ENCODE measurements at regions not wholly inside any gene's neighbourhood (a gene's known extent, or its start where the extent isn't known, plus 50 kb on each side); places are given as distances from the start of the nearest gene placed in this dataset.

- Histone ChIP-seq H3K9me2 (replicated peaks; ENCODE audit: insufficient read depth, low read length) (no peaks in the 10 kb centered on the region), H3F3A (ENCODE audit: insufficient read depth, low read length) (no peaks in the 10 kb centered on the region), H3K36me3 (replicated peaks; ENCODE audit: insufficient read depth, low read length) (no peaks in the 10 kb centered on the region), H3K4me2 (ENCODE audit: low read depth, low read length) (no peak overlapping the region), H3K79me2 (ENCODE audit: low read length) (no peaks in the 10 kb centered on the region), H3K27me3 (replicated peaks; ENCODE audit: insufficient read depth, low read length) (no peaks in the 10 kb centered on the region), H3K9ac (ENCODE audit: low read length) (no peak overlapping the region), H3K4me3 (ENCODE audit: low read length) (no peak overlapping the region), H3K27ac (ENCODE audit: low read length) (no peak overlapping the region), H3K4me1 (ENCODE audit: low read length) (no peaks in the 10 kb centered on the region), H2AFZ (ENCODE audit: low read length) (no peak overlapping the region), H4K20me1 (ENCODE audit: insufficient read depth, low read length) (no peaks in the 10 kb centered on the region), H3K9me3 (replicated peaks; ENCODE audit: insufficient read depth, low read length) (no peaks in the 10 kb centered on the region)
- no peak for TF ChIP-seq CTCF (IDR thresholded peaks at IDR 0.05; ENCODE audit: low read length)
- TF ChIP-seq EZH2 (optimal IDR thresholded peaks at IDR 0.05; ENCODE audit: low read depth, low read length) = no peak
- no peak for TF ChIP-seq EZH2phosphoT487 (IDR thresholded peaks at IDR 0.05; ENCODE audit: low read length)
- no peak for DNase-seq
Measured at GRCh38 chr14:86796221-86797074, 1196.5 kb downstream of the GALC start.

GRCh38 chr14:86794689-86795088 lies 1198.3 kb downstream of the GALC start:
- Histone ChIP-seq H2AFZ (ENCODE audit: low read length) (no peak overlapping the region), H3K27ac (ENCODE audit: low read length) (no peak overlapping the region), H3F3A (ENCODE audit: insufficient read depth, low read length) (no peaks in the 10 kb centered on the region), H3K4me2 (ENCODE audit: low read depth, low read length) (no peak overlapping the region), H3K4me1 (ENCODE audit: low read length) (no peaks in the 10 kb centered on the region), H3K4me3 (ENCODE audit: low read length) (no peak overlapping the region), H4K20me1 (ENCODE audit: insufficient read depth, low read length) (no peaks in the 10 kb centered on the region), H3K9me2 (replicated peaks; ENCODE audit: insufficient read depth, low read length) (no peaks in the 10 kb centered on the region), H3K27me3 (replicated peaks; ENCODE audit: insufficient read depth, low read length) (no peaks in the 10 kb centered on the region), H3K79me2 (ENCODE audit: low read length) (no peaks in the 10 kb centered on the region), H3K9ac (ENCODE audit: low read length) (no peak overlapping the region), H3K36me3 (replicated peaks; ENCODE audit: insufficient read depth, low read length) (no peaks in the 10 kb centered on the region), H3K9me3 (replicated peaks; ENCODE audit: insufficient read depth, low read length) (no peaks in the 10 kb centered on the region)
- TF ChIP-seq CTCF (IDR thresholded peaks at IDR 0.05; ENCODE audit: low read length) = no peak
- no peak for TF ChIP-seq EZH2 (optimal IDR thresholded peaks at IDR 0.05; ENCODE audit: low read depth, low read length)
- no peak for TF ChIP-seq EZH2phosphoT487 (IDR thresholded peaks at IDR 0.05; ENCODE audit: low read length)
- no peak for DNase-seq

DNA sequence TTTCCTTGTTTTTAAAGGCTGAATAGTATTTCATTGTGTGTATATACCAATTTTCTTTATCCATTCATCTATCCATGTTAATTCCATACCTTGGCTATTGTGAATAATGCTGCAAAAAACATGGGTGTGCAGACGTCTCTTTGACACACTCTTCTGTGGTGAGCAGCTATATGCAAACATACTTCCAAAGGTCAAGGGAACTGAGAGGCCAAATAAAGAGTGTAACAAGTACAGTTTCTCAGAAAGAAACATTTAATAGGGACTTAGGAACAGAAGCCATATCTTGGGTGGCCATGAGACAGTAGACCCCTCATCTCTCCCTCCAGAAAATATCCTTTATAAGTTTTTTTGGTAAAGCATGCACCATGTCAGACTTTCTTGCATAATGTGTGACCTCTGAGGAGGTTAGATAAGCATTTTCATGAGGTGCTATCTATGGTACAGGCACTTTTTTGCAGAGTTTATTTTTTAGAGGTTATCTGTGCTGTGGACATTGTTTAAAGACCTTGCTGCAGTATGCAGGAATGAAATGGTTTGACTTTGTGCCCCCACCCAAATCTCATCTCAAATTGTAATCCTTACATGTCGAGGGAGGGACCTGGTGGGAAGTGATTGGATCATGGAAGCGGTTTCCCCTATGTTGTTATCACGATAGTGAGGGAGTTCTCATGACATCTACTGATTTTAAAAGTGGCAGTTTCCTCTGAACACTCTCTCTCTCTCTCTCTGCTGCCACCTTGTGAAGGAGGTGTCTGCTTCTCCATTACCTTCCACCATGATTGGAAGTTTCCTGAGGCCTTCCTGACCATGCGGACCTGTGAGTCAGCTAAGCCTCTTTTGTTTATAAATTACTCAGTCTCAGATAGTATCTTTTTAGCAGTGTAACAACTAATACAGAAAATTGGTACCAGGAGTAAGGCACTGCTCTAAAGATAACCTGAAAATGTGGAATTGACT lies 1202.3 kb downstream of the GALC start:
- no peak overlapping the region for H2AFZ ChIP-seq (ENCODE audit: low read length)
- H3K9me3 ChIP-seq (replicated peaks; ENCODE audit: insufficient read depth, low read length) = no peaks in the 10 kb centered on the region
- no peak overlapping the region for H3K4me3 ChIP-seq (ENCODE audit: low read length)
- no peaks in the 10 kb centered on the region for H3K36me3 ChIP-seq (replicated peaks; ENCODE audit: insufficient read depth, low read length)
- H3K4me1 ChIP-seq (ENCODE audit: low read length) = no peaks in the 10 kb centered on the region
- no peaks in the 10 kb centered on the region for H3K9me2 ChIP-seq (replicated peaks; ENCODE audit: insufficient read depth, low read length)
- no peak overlapping the region for H3K27ac ChIP-seq (ENCODE audit: low read length)
- no peak for TF ChIP-seq CTCF (IDR thresholded peaks at IDR 0.05; ENCODE audit: low read length)
- TF ChIP-seq EZH2 (optimal IDR thresholded peaks at IDR 0.05; ENCODE audit: low read depth, low read length) = no peak
- no peak for TF ChIP-seq EZH2phosphoT487 (IDR thresholded peaks at IDR 0.05; ENCODE audit: low read length)
- no peaks in the 10 kb centered on the region for H3F3A ChIP-seq (ENCODE audit: insufficient read depth, low read length)
- H3K79me2 ChIP-seq (ENCODE audit: low read length) = no peaks in the 10 kb centered on the region
- no peak for DNase-seq
- no peak overlapping the region for H3K9ac ChIP-seq (ENCODE audit: low read length)
- H3K4me2 ChIP-seq (ENCODE audit: low read depth, low read length) = no peak overlapping the region
- no peaks in the 10 kb centered on the region for H3K27me3 ChIP-seq (replicated peaks; ENCODE audit: insufficient read depth, low read length)
- H4K20me1 ChIP-seq (ENCODE audit: insufficient read depth, low read length) = no peaks in the 10 kb centered on the region
